K562 (cell line): ENCODE measurements at regions not wholly inside any gene's neighbourhood (a gene's known extent, or its start where the extent isn't known, plus 50 kb on each side); places are given as distances from the start of the nearest gene placed in this dataset.

Source experiments
- ATAC-seq: fragments of 200-7000 bp; cut with Tn5 transposase; 3 replicates; pipeline ENCODE4 v1.9.1; 2020; ENCODE audit warnings: moderate library complexity
- BruUV-seq: library from RNA; stranded (reverse); fragments of 400-500 nt; replicated peaks from 2 replicates; lab custom pipeline; 2021; lab: Mats Ljungman, UMichigan
- CTCF ChIA-PET: fragments of 300-600 bp; formaldehyde crosslinking; extraction: SDS; loops from one replicate; lab custom pipeline; 2021; ENCODE audit warnings: low intra/inter-chr PET ratio; lab: Yijun Ruan, JAX
- POLR2A ChIA-PET: fragments of 300-600, 350-650 bp; sonication (Branson Sonifier 250); formaldehyde crosslinking; extraction: SDS; loops from one replicate; lab custom pipeline; 2021; ENCODE audit warnings: antibody characterized with exemption, inconsistent platforms; lab: Yijun Ruan, JAX
- DNase-seq, 4 experiments: peaks; one replicate each; pipeline versions ENCODE4 v3.0.0 to v3.0.0-alpha.2; 2011 to 2018; ENCODE audit warnings: low spot score in 3 of 4, mixed read lengths in 3 of 4; ENCODE audit errors: extremely low read depth in 1 of 4
- FAIRE-seq: peaks from 2 replicates; lab custom pipeline; 2011; peaks lifted over from hg19 to GRCh38; lab: Jason Lieb, UNC
- H2AFZ ChIP-seq: 2 replicates; pipeline ENCODE4 v1.6.0; 2011; ENCODE audit warnings: low read depth, low read length, control low read depth, inconsistent platforms
- H3K27ac ChIP-seq: fragments of 200-600 bp; 3 replicates; pipeline ENCODE4 v1.8.0; 2011; ENCODE audit warnings: low read depth, mild to moderate bottlenecking, control low read depth, inconsistent platforms, low read length, moderate library complexity, mixed read lengths; ENCODE audit errors: extremely low read depth
- H3K27me3 ChIP-seq, 2 experiments: fragments of 300-600 bp in 1 of 2; 2 replicates in 1 of 2; 3 replicates in 1 of 2; pipeline versions ENCODE4 v1.6.0 to v1.8.0; 2011; ENCODE audit warnings: inconsistent platforms in 2 of 2, low read length in 2 of 2, mild to moderate bottlenecking in 1 of 2, mixed read lengths in 1 of 2, moderate library complexity in 1 of 2; ENCODE audit not compliant: control insufficient read depth in 2 of 2, insufficient read depth in 2 of 2
- H3K36me3 ChIP-seq: fragments of 300-600 bp; 3 replicates; pipeline ENCODE4 v1.8.0; 2011; ENCODE audit warnings: mild to moderate bottlenecking, low read length, inconsistent platforms; ENCODE audit not compliant: control insufficient read depth, insufficient read depth
- H3K4me1 ChIP-seq, 2 experiments: fragments of 200-600 bp in 1 of 2; replicated peaks in 1 of 2; 2 replicates in 1 of 2; 3 replicates in 1 of 2; pipeline versions ENCODE4 v1.5.1 to v1.8.0; 2011; ENCODE audit warnings: inconsistent platforms in 2 of 2, low read length in 2 of 2, mild to moderate bottlenecking in 1 of 2, mixed read lengths in 1 of 2, moderate library complexity in 1 of 2; ENCODE audit not compliant: control insufficient read depth in 2 of 2, insufficient read depth in 2 of 2
- H3K4me2 ChIP-seq: 2 replicates; pipeline ENCODE4 v1.6.1; 2011; ENCODE audit warnings: low read length, control low read depth, inconsistent platforms, mixed read lengths; ENCODE audit not compliant: insufficient read depth
- H3K4me3 ChIP-seq: fragments of 200-600 bp; sonication (generic), shearing (Covaris generic); 2 replicates; pipeline ENCODE4 v1.5.1; 2016; ENCODE audit warnings: control low read depth, inconsistent platforms
- H3K79me2 ChIP-seq: fragments of 200-600 bp; 3 replicates; pipeline ENCODE4 v1.8.0; 2011; ENCODE audit warnings: low read length, inconsistent platforms; ENCODE audit not compliant: control insufficient read depth, insufficient read depth
- H3K9ac ChIP-seq, 2 experiments: 2 replicates each; pipeline versions ENCODE4 v1.6.0 to v1.6.1; 2011; ENCODE audit warnings: low read depth in 2 of 2, low read length in 2 of 2, control low read depth in 1 of 2, inconsistent platforms in 1 of 2, mild to moderate bottlenecking in 1 of 2, mixed read lengths in 1 of 2; ENCODE audit not compliant: insufficient read depth in 1 of 2
- H3K9me1 ChIP-seq: one replicate; pipeline ENCODE4 v1.6.0; 2011; ENCODE audit warnings: inconsistent platforms, mild to moderate bottlenecking, low read length, moderate library complexity; ENCODE audit not compliant: control insufficient read depth, insufficient read depth
- H3K9me3 ChIP-seq: replicated peaks from 2 replicates; pipeline ENCODE4 v1.5.1; 2011; ENCODE audit warnings: low read depth, low read length, inconsistent platforms; ENCODE audit not compliant: control insufficient read depth, insufficient read depth
- H4K20me1 ChIP-seq: replicated peaks from 2 replicates; pipeline ENCODE4 v1.6.1; 2011; ENCODE audit warnings: low read length, inconsistent platforms, mixed read lengths; ENCODE audit not compliant: control insufficient read depth, insufficient read depth
- DACH1 ChIP-seq: fragments of 450-650 bp; IDR thresholded peaks from 2 replicates; pipeline ENCODE4 v1.6.1; 2018; ENCODE audit not compliant: partially characterized antibody
- KLF1 ChIP-seq: fragments of 450-650 bp; IDR thresholded peaks from 2 replicates; pipeline ENCODE4 v1.6.1; 2016; ENCODE audit warnings: missing genetic modification characterization, missing compliant biosample characterization
- MLX ChIP-seq, 2 experiments: fragments of 450-650 bp in 1 of 2; sonication (generic) in 1 of 2; formaldehyde crosslinking; conservative IDR thresholded peaks; 2 replicates each; pipeline versions ENCODE4 v1.4.0 to v1.8.1; 2020 to 2022; ENCODE audit warnings: mild to moderate bottlenecking in 1 of 2, missing genetic modification reagents in 1 of 2
- NFIC ChIP-seq: fragments of 450-650 bp; IDR thresholded peaks from 2 replicates; pipeline ENCODE4 v1.6.1; 2017; ENCODE audit warnings: mild to moderate bottlenecking, inconsistent platforms
- ZNF780A ChIP-seq: fragments of 250-450 bp; sonication (Bioruptor Pico); IDR thresholded peaks from 2 replicates; pipeline ENCODE4 v1.5.0; 2021; ENCODE audit warnings: mild to moderate bottlenecking
- WGBS: fragments of 100-300 bp; shearing (Covaris generic); methylation state at CpG from one replicate; pipeline ENCODE4 v1.1.6; 2016; ENCODE audit warnings: low coverage, mixed read lengths; ENCODE audit not compliant: insufficient coverage; ENCODE audit errors: missing lambda C conversion rate; 5-methylcytosine and 5-hydroxymethylcytosine counted together
- in situ Hi-C: fragments of 300-500 bp; cut with MboI; formaldehyde crosslinking; loops from 4 replicates; pipeline ENCODE4 v1.15.0; 2018; ENCODE audit warnings: inconsistent platforms, mixed read lengths
- intact Hi-C: fragments of 100-400 bp; cut with micrococcal nuclease; formaldehyde crosslinking; loops from 2 replicates; pipeline ENCODE4 v1.14.2; 2022

- TF ChIP-seq KLF1 (tag) (no peak), NFIC (no peak)
Observed at GRCh38 chr15:62455441-62455921, 290.4 kb upstream of the C2CD4B start (continued).

GRCh38 chr15:62456011-62456920, 291.2 kb upstream of the C2CD4B start:
- WGBS: 0% methylated on average over 11 of the region's 11 CpGs
- POLR2A ChIA-PET: no interaction called here
- H3K4me2 ChIP-seq: no peak overlapping the region
- no peak overlapping the region for H3K27ac ChIP-seq
- peaks cover 20 to 51% of the 10 kb centered on the region in 2 experiments; a peak in 4 of 5 replicates for H3K27me3 ChIP-seq
- BruUV-seq: no TSS peak
- no peak for ATAC-seq
- H3K36me3 ChIP-seq: no peaks in the 10 kb centered on the region
- 0 out of 2 replicates have a peak, but pooled peaks cover 4% of the 10 kb centered on the region for H4K20me1 ChIP-seq
- H3K9ac ChIP-seq: no peak overlapping the region
- in situ Hi-C loops (no loop called here), intact Hi-C loops (no loop called here)
- no peak for TF ChIP-seq DACH1
- no peak for TF ChIP-seq ZNF780A (CRISPR knock-in tag)
- TF ChIP-seq MLX (CRISPR knock-in tag; conservative IDR thresholded peaks at IDR 0.05): no peak
- CTCF ChIA-PET: no interaction called here
- no peaks in the 10 kb centered on the region for H3K9me3 ChIP-seq
- no peak overlapping the region for H3K4me3 ChIP-seq
- H3K9me1 ChIP-seq: no peaks in the 10 kb centered on the region
- DNase-seq: no peak
- H3K79me2 ChIP-seq: no peaks in the 10 kb centered on the region
- FAIRE-seq: no peak
- H3K4me1 ChIP-seq: no peaks in the 10 kb centered on the region
- H2AFZ ChIP-seq: no peak overlapping the region
